K562 (cell line): ENCODE measurements at regions not wholly inside any gene's neighbourhood (a gene's known extent, or its start where the extent isn't known, plus 50 kb on each side); places are given as distances from the start of the nearest gene placed in this dataset.

Source experiments
- ATAC-seq: fragments of 200-7000 bp; cut with Tn5 transposase; 3 replicates; pipeline ENCODE4 v1.9.1; 2020; ENCODE audit warnings: moderate library complexity
- BruUV-seq: library from RNA; stranded (reverse); fragments of 400-500 nt; replicated peaks from 2 replicates; lab custom pipeline; 2021; lab: Mats Ljungman, UMichigan
- CTCF ChIA-PET: fragments of 300-600 bp; formaldehyde crosslinking; extraction: SDS; loops from one replicate; lab custom pipeline; 2021; ENCODE audit warnings: low intra/inter-chr PET ratio; lab: Yijun Ruan, JAX
- POLR2A ChIA-PET: fragments of 300-600, 350-650 bp; sonication (Branson Sonifier 250); formaldehyde crosslinking; extraction: SDS; loops from one replicate; lab custom pipeline; 2021; ENCODE audit warnings: antibody characterized with exemption, inconsistent platforms; lab: Yijun Ruan, JAX
- DNase-seq, 4 experiments: peaks; one replicate each; pipeline versions ENCODE4 v3.0.0 to v3.0.0-alpha.2; 2011 to 2018; ENCODE audit warnings: low spot score in 3 of 4, mixed read lengths in 3 of 4; ENCODE audit errors: extremely low read depth in 1 of 4
- FAIRE-seq: peaks from 2 replicates; lab custom pipeline; 2011; peaks lifted over from hg19 to GRCh38; lab: Jason Lieb, UNC
- H2AFZ ChIP-seq: 2 replicates; pipeline ENCODE4 v1.6.0; 2011; ENCODE audit warnings: low read depth, low read length, control low read depth, inconsistent platforms
- H3K27ac ChIP-seq: fragments of 200-600 bp; 3 replicates; pipeline ENCODE4 v1.8.0; 2011; ENCODE audit warnings: low read depth, mild to moderate bottlenecking, control low read depth, inconsistent platforms, low read length, moderate library complexity, mixed read lengths; ENCODE audit errors: extremely low read depth
- H3K27me3 ChIP-seq, 2 experiments: fragments of 300-600 bp in 1 of 2; 2 replicates in 1 of 2; 3 replicates in 1 of 2; pipeline versions ENCODE4 v1.6.0 to v1.8.0; 2011; ENCODE audit warnings: inconsistent platforms in 2 of 2, low read length in 2 of 2, mild to moderate bottlenecking in 1 of 2, mixed read lengths in 1 of 2, moderate library complexity in 1 of 2; ENCODE audit not compliant: control insufficient read depth in 2 of 2, insufficient read depth in 2 of 2
- H3K36me3 ChIP-seq: fragments of 300-600 bp; 3 replicates; pipeline ENCODE4 v1.8.0; 2011; ENCODE audit warnings: mild to moderate bottlenecking, low read length, inconsistent platforms; ENCODE audit not compliant: control insufficient read depth, insufficient read depth
- H3K4me1 ChIP-seq, 2 experiments: fragments of 200-600 bp in 1 of 2; replicated peaks in 1 of 2; 2 replicates in 1 of 2; 3 replicates in 1 of 2; pipeline versions ENCODE4 v1.5.1 to v1.8.0; 2011; ENCODE audit warnings: inconsistent platforms in 2 of 2, low read length in 2 of 2, mild to moderate bottlenecking in 1 of 2, mixed read lengths in 1 of 2, moderate library complexity in 1 of 2; ENCODE audit not compliant: control insufficient read depth in 2 of 2, insufficient read depth in 2 of 2
- H3K4me2 ChIP-seq: 2 replicates; pipeline ENCODE4 v1.6.1; 2011; ENCODE audit warnings: low read length, control low read depth, inconsistent platforms, mixed read lengths; ENCODE audit not compliant: insufficient read depth
- H3K4me3 ChIP-seq: fragments of 200-600 bp; sonication (generic), shearing (Covaris generic); 2 replicates; pipeline ENCODE4 v1.5.1; 2016; ENCODE audit warnings: control low read depth, inconsistent platforms
- H3K79me2 ChIP-seq: fragments of 200-600 bp; 3 replicates; pipeline ENCODE4 v1.8.0; 2011; ENCODE audit warnings: low read length, inconsistent platforms; ENCODE audit not compliant: control insufficient read depth, insufficient read depth
- H3K9ac ChIP-seq, 2 experiments: 2 replicates each; pipeline versions ENCODE4 v1.6.0 to v1.6.1; 2011; ENCODE audit warnings: low read depth in 2 of 2, low read length in 2 of 2, control low read depth in 1 of 2, inconsistent platforms in 1 of 2, mild to moderate bottlenecking in 1 of 2, mixed read lengths in 1 of 2; ENCODE audit not compliant: insufficient read depth in 1 of 2
- H3K9me1 ChIP-seq: one replicate; pipeline ENCODE4 v1.6.0; 2011; ENCODE audit warnings: inconsistent platforms, mild to moderate bottlenecking, low read length, moderate library complexity; ENCODE audit not compliant: control insufficient read depth, insufficient read depth
- H3K9me3 ChIP-seq: replicated peaks from 2 replicates; pipeline ENCODE4 v1.5.1; 2011; ENCODE audit warnings: low read depth, low read length, inconsistent platforms; ENCODE audit not compliant: control insufficient read depth, insufficient read depth
- H4K20me1 ChIP-seq: replicated peaks from 2 replicates; pipeline ENCODE4 v1.6.1; 2011; ENCODE audit warnings: low read length, inconsistent platforms, mixed read lengths; ENCODE audit not compliant: control insufficient read depth, insufficient read depth
- CEBPZ ChIP-seq: fragments of 150-350 bp; IDR thresholded peaks from 2 replicates; pipeline ENCODE4 v1.6.1; 2014; ENCODE audit warnings: low read depth, mild to moderate bottlenecking, low read length, borderline replicate concordance
- ELF2 ChIP-seq: fragments of 250-450 bp; sonication (Bioruptor Pico); IDR thresholded peaks from 2 replicates; pipeline ENCODE4 v1.5.0; 2021; ENCODE audit warnings: mild to moderate bottlenecking
- KAT7 ChIP-seq: sonication (generic); formaldehyde crosslinking; IDR thresholded peaks from 2 replicates; pipeline ENCODE4 v1.8.0; 2022; ENCODE audit warnings: missing genetic modification reagents, mild to moderate bottlenecking, borderline replicate concordance
- MCM7 ChIP-seq, 2 experiments: fragments of 450-650 bp; IDR thresholded peaks; 2 replicates each; pipeline ENCODE4 v1.6.1; 2016 to 2018
- POLR2AphosphoS5 ChIP-seq: IDR thresholded peaks from 2 replicates; pipeline ENCODE4 v1.6.1; 2011; ENCODE audit warnings: mild to moderate bottlenecking, low read depth, low read length, moderate library complexity; ENCODE audit not compliant: control insufficient read depth, insufficient read depth
- RBM15 ChIP-seq: fragments of 200-400 bp; formaldehyde crosslinking; IDR thresholded peaks from 2 replicates; pipeline ENCODE4 v1.6.1; 2018; ENCODE audit warnings: mild to moderate bottlenecking, low read length, moderate library complexity; ENCODE audit not compliant: insufficient read depth
- TBL1XR1 ChIP-seq, 2 experiments: IDR thresholded peaks; 2 replicates each; pipeline ENCODE4 v1.6.1; 2012; ENCODE audit warnings: improper control_type of control experiment in 2 of 2, low read length in 2 of 2, mild to moderate bottlenecking in 1 of 2
- THRAP3 ChIP-seq: fragments of 450-650 bp; IDR thresholded peaks from 2 replicates; pipeline ENCODE4 v1.6.1; 2016; ENCODE audit warnings: mild to moderate bottlenecking, inconsistent platforms, borderline replicate concordance
- WGBS: fragments of 100-300 bp; shearing (Covaris generic); methylation state at CpG from one replicate; pipeline ENCODE4 v1.1.6; 2016; ENCODE audit warnings: low coverage, mixed read lengths; ENCODE audit not compliant: insufficient coverage; ENCODE audit errors: missing lambda C conversion rate; 5-methylcytosine and 5-hydroxymethylcytosine counted together
- in situ Hi-C: fragments of 300-500 bp; cut with MboI; formaldehyde crosslinking; loops from 4 replicates; pipeline ENCODE4 v1.15.0; 2018; ENCODE audit warnings: inconsistent platforms, mixed read lengths
- intact Hi-C: fragments of 100-400 bp; cut with micrococcal nuclease; formaldehyde crosslinking; loops from 2 replicates; pipeline ENCODE4 v1.14.2; 2022

DNA sequence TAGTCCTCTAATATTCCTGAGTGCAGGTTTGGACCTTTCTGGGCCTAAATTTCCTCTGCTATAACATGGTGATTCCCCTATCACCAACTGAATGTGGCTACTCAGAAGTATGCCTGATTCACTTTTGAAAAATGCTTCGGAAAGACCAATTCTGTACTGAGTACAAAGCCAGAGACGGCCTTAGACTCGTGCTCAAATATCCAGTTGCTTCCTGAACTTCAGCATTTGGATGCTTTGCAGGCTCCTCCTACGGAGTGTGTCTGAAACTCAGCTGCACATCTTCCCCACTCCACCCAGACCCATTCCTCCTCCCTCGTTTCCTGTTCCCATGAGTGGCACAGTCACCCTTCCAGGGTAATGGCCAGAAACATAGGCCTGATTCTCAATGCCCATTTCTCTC is 98.4 kb upstream of the GADD45A start:
- Histone ChIP-seq H3K9me1 (no peaks in the 10 kb centered on the region), H3K9ac (no peak overlapping the region), H2AFZ (no peak overlapping the region), H3K79me2 (no peaks in the 10 kb centered on the region), H3K9me3 (no peaks in the 10 kb centered on the region), H3K4me1 (peaks cover 0 to 22% of the 10 kb centered on the region in 2 experiments; a peak in 3 of 5 replicates), H3K4me3 (no peak overlapping the region), H3K27me3 (no peaks in the 10 kb centered on the region), H3K36me3 (no peaks in the 10 kb centered on the region), H3K27ac (no peak overlapping the region), H4K20me1 (no peaks in the 10 kb centered on the region), H3K4me2 (no peak overlapping the region)
- no peak for DNase-seq
- POLR2A ChIA-PET = interaction anchor here (1.6 kb wide), 1 partner anchor 100 kb away, joined by 3 read pairs; no protein-coding TSS in a partner anchor
- no peak for ATAC-seq
- 34% methylated on average over 5 of the region's 5 CpGs for WGBS
- in situ Hi-C loops = no loop called here
- intact Hi-C loops = no loop called here
- CTCF ChIA-PET = no interaction called here
- no TSS peak for BruUV-seq
- TF ChIP-seq TBL1XR1 (IDR thresholded peaks at IDR 0.05; ENCODE audit: low read length in 2 of 2) = no peak
- no peak for TF ChIP-seq ELF2 (CRISPR knock-in tag)
- no peak for TF ChIP-seq POLR2AphosphoS5
- TF ChIP-seq MCM7 (IDR thresholded peaks at IDR 0.05) = no peak
- no peak for TF ChIP-seq THRAP3
- no peak for TF ChIP-seq RBM15
- TF ChIP-seq KAT7 (CRISPR knock-in tag) = no peak
- no peak for TF ChIP-seq CEBPZ
- no peak for FAIRE-seq
